A673 (cell line): ENCODE measurements at regions not wholly inside any gene's neighbourhood (a gene's known extent, or its start where the extent isn't known, plus 50 kb on each side); places are given as distances from the start of the nearest gene placed in this dataset.

Experiments
- BruUV-seq: library from RNA; stranded (reverse); fragments of 400-500 nt; replicated peaks from 2 replicates; lab custom pipeline; 2021; lab: Mats Ljungman, UMichigan
- CTCF ChIA-PET: fragments of 300-600 bp; sonication (Branson Sonifier 250); formaldehyde crosslinking; loops from one replicate; lab custom pipeline; 2022; ENCODE audit warnings: antibody characterized with exemption; lab: Charles Lee
- POLR2A ChIA-PET: fragments of 300-600 bp; sonication (Branson Sonifier 250); formaldehyde crosslinking; loops from one replicate; lab custom pipeline; 2022; ENCODE audit warnings: antibody characterized with exemption; ENCODE audit not compliant: low non-redundant PET; lab: Charles Lee
- DNase-seq: peaks from one replicate; pipeline ENCODE4 v3.0.0-alpha.2; 2015; ENCODE audit warnings: low spot score
- H3K27ac ChIP-seq: fragments of 200-600 bp; sonication (generic); 2 replicates; pipeline ENCODE4 v1.5.1; 2016; ENCODE audit warnings: mixed run types, low read depth, mild to moderate bottlenecking, mixed read lengths, antibody characterized with exemption, low read length; ENCODE audit not compliant: poor library complexity, severe bottlenecking
- H3K27me3 ChIP-seq: fragments of 200-600 bp; sonication (generic); replicated peaks from 2 replicates; pipeline ENCODE4 v1.6.1; 2017; ENCODE audit warnings: mixed run types, low read depth, mild to moderate bottlenecking, mixed read lengths, antibody characterized with exemption, low read length; ENCODE audit not compliant: insufficient read depth, poor library complexity
- H3K36me3 ChIP-seq: fragments of 200-600 bp; sonication (generic); 2 replicates; pipeline ENCODE4 v1.6.1; 2016; ENCODE audit warnings: mixed run types, mild to moderate bottlenecking, mixed read lengths, antibody characterized with exemption, low read length; ENCODE audit not compliant: insufficient read depth, poor library complexity, severe bottlenecking
- H3K4me1 ChIP-seq: fragments of 200-600 bp; sonication (generic); 2 replicates; pipeline ENCODE4 v1.6.1; 2017; ENCODE audit warnings: mixed run types, mild to moderate bottlenecking, mixed read lengths, antibody characterized with exemption, low read length; ENCODE audit not compliant: insufficient read depth, poor library complexity, severe bottlenecking
- H3K4me3 ChIP-seq: fragments of 200-600 bp; sonication (generic); 2 replicates; pipeline ENCODE4 v1.5.1; 2016; ENCODE audit warnings: low read depth, mixed run types, mild to moderate bottlenecking, mixed read lengths, low read length; ENCODE audit not compliant: poor library complexity, severe bottlenecking
- H3K9me3 ChIP-seq: fragments of 200-600 bp; sonication (generic); 2 replicates; pipeline ENCODE4 v1.6.1; 2016; ENCODE audit warnings: mixed run types, low read depth, mild to moderate bottlenecking, mixed read lengths, antibody characterized with exemption, low read length; ENCODE audit not compliant: poor library complexity, severe bottlenecking
- EZH2 ChIP-seq: fragments of 200-600 bp; sonication (generic); IDR thresholded peaks from 2 replicates; pipeline ENCODE4 v1.6.1; 2017; ENCODE audit warnings: borderline replicate concordance, low read depth, mild to moderate bottlenecking, mixed read lengths, antibody characterized with exemption, low read length; ENCODE audit not compliant: poor library complexity, severe bottlenecking
- intact Hi-C: fragments of 100-400 bp; cut with micrococcal nuclease; formaldehyde crosslinking; loops from one replicate; pipeline ENCODE4 v1.10.0; 2022; ENCODE audit not compliant: unreplicated experiment
- TF ChIP-seq, protein P1 (sequence below): fragments of 300-800, 200-600 bp; sonication (generic); conservative IDR thresholded peaks from 2 replicates; pipeline ENCODE4 v1.5.1; 2017; ENCODE audit warnings: low read depth, mild to moderate bottlenecking, antibody characterized with exemption, low read length, moderate library complexity, mixed read lengths

DNA sequence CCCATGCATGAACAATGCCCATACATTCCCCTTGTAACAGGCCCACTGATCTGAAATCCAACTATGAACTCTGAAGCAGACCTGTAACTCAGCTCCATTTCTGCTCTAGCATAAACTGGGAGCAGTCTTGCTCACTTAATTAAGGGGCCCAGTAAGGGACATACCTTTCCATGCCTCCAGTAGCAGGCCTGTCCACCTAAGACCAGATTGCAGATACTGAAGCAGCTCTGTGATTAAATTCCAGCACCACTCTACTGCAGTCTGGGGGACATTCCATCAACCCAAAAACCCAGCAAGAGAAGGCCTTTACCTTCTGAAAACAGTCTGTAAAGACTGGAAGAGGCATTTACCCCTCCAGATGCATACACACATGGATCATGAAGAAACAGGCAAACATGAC is 162.0 kb upstream of the NEIL3 start:
- DNase-seq = no peak
- H3K27ac ChIP-seq = no peak overlapping the region
- ChIA-PET CTCF (no interaction called here), POLR2A (no interaction called here)
- no TSS peak for BruUV-seq
- H3K9me3 ChIP-seq = no peaks in the 10 kb centered on the region
- no peak overlapping the region for H3K4me3 ChIP-seq
- H3K27me3 ChIP-seq = no peaks in the 10 kb centered on the region
- no peaks in the 10 kb centered on the region for H3K36me3 ChIP-seq
- TF ChIP-seq EZH2 = no peak
- H3K4me1 ChIP-seq = no peaks in the 10 kb centered on the region
- intact Hi-C loops = no loop called here

DNA sequence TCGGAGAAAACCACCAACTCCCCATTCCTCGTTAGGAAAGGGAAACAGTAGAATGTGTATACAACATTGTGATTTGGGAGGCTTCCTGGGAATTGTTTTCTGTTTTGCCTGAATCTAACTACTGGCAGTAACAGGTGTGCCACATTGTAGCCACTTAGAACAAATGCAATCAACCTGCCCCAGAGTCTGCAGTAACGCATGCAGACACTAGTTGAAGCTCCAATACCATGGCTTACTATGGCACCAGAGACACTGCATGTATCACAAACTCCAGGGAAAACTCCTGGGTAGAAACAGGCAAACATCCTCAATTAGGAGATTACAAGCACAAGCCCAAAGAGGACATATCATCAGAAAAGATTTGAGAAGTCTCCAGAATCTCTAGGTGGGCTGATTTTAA is 154.2 kb upstream of the NEIL3 start:
- Histone ChIP-seq H3K27me3 (no peaks in the 10 kb centered on the region), H3K4me3 (no peak overlapping the region), H3K9me3 (no peaks in the 10 kb centered on the region), H3K36me3 (no peaks in the 10 kb centered on the region), H3K4me1 (no peaks in the 10 kb centered on the region), H3K27ac (no peak overlapping the region)
- POLR2A ChIA-PET = no interaction called here
- TF ChIP-seq, protein P1, sequence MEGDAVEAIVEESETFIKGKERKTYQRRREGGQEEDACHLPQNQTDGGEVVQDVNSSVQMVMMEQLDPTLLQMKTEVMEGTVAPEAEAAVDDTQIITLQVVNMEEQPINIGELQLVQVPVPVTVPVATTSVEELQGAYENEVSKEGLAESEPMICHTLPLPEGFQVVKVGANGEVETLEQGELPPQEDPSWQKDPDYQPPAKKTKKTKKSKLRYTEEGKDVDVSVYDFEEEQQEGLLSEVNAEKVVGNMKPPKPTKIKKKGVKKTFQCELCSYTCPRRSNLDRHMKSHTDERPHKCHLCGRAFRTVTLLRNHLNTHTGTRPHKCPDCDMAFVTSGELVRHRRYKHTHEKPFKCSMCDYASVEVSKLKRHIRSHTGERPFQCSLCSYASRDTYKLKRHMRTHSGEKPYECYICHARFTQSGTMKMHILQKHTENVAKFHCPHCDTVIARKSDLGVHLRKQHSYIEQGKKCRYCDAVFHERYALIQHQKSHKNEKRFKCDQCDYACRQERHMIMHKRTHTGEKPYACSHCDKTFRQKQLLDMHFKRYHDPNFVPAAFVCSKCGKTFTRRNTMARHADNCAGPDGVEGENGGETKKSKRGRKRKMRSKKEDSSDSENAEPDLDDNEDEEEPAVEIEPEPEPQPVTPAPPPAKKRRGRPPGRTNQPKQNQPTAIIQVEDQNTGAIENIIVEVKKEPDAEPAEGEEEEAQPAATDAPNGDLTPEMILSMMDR = no peak
- TF ChIP-seq EZH2 = no peak
- no TSS peak for BruUV-seq
- intact Hi-C loops = no loop called here
- CTCF ChIA-PET = no interaction called here
- no peak for DNase-seq

DNA sequence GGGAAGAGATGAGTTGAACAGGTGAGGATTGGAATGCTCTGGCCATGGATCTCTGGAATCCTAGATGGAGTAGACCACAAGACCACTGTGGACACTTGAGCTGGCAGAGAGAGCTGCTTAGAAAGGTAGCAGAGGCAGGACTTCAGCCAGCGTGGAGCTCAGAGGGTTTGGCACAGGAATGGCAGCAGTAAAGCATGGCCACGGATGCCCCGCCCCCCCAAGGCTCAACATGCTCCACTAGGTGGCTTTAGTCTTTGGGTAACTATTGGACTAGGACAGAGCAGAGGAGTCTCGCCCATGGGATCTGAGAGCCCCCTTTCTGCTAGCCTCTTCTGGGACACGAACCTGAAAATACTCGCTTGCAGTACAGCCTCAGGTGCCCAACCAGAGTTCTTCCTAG is 150.1 kb upstream of the NEIL3 start:
- BruUV-seq = no TSS peak
- ChIA-PET POLR2A (no interaction called here), CTCF (no interaction called here)
- intact Hi-C loops = no loop called here
- no peak overlapping the region for H3K27ac ChIP-seq
- no peaks in the 10 kb centered on the region for H3K36me3 ChIP-seq
- no peak for DNase-seq
- no peak overlapping the region for H3K4me3 ChIP-seq
- H3K4me1 ChIP-seq = no peaks in the 10 kb centered on the region
- no peak for TF ChIP-seq EZH2
- TF ChIP-seq, protein P1 = no peak
- no peaks in the 10 kb centered on the region for H3K27me3 ChIP-seq
- H3K9me3 ChIP-seq = no peaks in the 10 kb centered on the region

- Histone ChIP-seq H3K4me3 (no peak overlapping the region), H3K27ac (no peak overlapping the region), H3K4me1 (no peaks in the 10 kb centered on the region), H3K27me3 (no peaks in the 10 kb centered on the region), H3K36me3 (no peaks in the 10 kb centered on the region), H3K9me3 (no peaks in the 10 kb centered on the region)
- DNase-seq = no peak
- POLR2A ChIA-PET = no interaction called here
- CTCF ChIA-PET = no interaction called here
- BruUV-seq = no TSS peak
- TF ChIP-seq EZH2 = no peak
- TF ChIP-seq, protein P1 = no peak
- intact Hi-C loops = no loop called here
Observed at GRCh38 chr4:177161781-177162180, 147.9 kb upstream of the NEIL3 start.
